VCaP (cell line): ENCODE measurements at regions not wholly inside any gene's neighbourhood (a gene's known extent, or its start where the extent isn't known, plus 50 kb on each side); places are given as distances from the start of the nearest gene placed in this dataset.

ENCODE experiments used
- H3K27ac ChIP-seq: fragments of 450-650 bp; 2 replicates; pipeline ENCODE4 v1.5.1; 2017
- TF ChIP-seq, protein P1 (sequence below): fragments of 450-650 bp; conservative IDR thresholded peaks from 2 replicates; pipeline ENCODE4 v1.5.1; 2017; ENCODE audit warnings: mild to moderate bottlenecking, moderate library complexity

DNA sequence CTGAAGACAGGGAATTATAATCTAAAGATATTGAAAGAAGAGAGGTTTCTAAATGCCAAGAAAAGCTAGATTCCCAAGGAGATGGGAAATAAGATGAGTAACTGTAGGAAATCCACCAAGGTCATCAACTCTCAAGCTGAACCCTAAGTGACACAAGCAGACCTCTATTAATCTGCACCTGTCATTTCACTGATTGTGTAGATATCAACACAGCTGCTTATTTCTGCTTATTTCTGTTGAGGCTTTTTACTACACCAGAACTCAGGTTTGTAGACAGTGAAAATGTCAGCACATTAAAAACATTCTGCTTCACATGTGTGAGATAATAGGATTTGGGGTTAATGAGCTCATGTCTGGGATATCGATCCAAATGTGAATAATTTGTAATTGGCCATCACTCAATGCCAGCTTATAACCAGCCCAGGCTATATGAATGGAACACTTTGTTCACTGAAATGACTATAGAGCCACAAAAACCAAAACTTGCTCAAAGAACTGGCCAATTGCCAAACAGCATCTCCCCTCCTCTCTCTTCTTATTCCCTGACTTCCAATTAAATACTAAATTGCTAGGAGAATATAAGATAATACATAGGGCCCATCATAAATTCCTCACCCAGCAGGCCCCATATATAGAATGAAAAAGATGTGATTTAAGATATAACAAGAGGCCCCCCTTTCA, 188.7 kb upstream of the ARID2 start:
- no peak overlapping the region for H3K27ac ChIP-seq
- TF ChIP-seq, protein P1, sequence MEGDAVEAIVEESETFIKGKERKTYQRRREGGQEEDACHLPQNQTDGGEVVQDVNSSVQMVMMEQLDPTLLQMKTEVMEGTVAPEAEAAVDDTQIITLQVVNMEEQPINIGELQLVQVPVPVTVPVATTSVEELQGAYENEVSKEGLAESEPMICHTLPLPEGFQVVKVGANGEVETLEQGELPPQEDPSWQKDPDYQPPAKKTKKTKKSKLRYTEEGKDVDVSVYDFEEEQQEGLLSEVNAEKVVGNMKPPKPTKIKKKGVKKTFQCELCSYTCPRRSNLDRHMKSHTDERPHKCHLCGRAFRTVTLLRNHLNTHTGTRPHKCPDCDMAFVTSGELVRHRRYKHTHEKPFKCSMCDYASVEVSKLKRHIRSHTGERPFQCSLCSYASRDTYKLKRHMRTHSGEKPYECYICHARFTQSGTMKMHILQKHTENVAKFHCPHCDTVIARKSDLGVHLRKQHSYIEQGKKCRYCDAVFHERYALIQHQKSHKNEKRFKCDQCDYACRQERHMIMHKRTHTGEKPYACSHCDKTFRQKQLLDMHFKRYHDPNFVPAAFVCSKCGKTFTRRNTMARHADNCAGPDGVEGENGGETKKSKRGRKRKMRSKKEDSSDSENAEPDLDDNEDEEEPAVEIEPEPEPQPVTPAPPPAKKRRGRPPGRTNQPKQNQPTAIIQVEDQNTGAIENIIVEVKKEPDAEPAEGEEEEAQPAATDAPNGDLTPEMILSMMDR: no peak

GRCh38 chr12:45543887-45544286, 185.6 kb upstream of the ARID2 start:
- H3K27ac ChIP-seq: no peak overlapping the region
- TF ChIP-seq, protein P1: peak; percentile 88

GRCh38 chr12:45546545-45546944, 183.0 kb upstream of the ARID2 start:
- H3K27ac ChIP-seq: no peak overlapping the region
- TF ChIP-seq, protein P1: no peak

GRCh38 chr12:45547132-45547531, 182.4 kb upstream of the ARID2 start:
- TF ChIP-seq, protein P1: no peak
- H3K27ac ChIP-seq: no peak overlapping the region

GRCh38 chr12:45547822-45548221, 181.7 kb upstream of the ARID2 start:
- TF ChIP-seq, protein P1: no peak
- no peak overlapping the region for H3K27ac ChIP-seq

DNA sequence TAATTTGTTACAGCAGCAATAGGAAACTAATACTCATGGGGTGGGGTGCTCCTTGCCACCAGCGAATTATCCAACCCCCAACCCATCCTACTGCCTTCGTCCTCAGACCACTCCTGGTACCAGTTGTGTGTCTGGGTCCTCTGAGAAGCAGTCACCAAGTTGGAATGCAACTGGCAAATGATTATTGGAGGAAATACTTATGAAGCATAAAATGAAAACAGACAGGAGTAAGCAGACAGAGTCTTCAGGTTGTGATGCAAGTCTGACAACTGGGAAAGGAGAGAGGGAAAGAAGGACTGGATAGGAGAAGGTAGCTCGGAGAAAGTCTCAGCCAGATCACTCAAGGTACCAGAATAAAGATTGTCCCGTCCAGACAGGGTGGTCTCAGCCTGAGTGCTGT, 181.1 kb upstream of the ARID2 start:
- TF ChIP-seq, protein P1: no peak
- no peak overlapping the region for H3K27ac ChIP-seq

DNA sequence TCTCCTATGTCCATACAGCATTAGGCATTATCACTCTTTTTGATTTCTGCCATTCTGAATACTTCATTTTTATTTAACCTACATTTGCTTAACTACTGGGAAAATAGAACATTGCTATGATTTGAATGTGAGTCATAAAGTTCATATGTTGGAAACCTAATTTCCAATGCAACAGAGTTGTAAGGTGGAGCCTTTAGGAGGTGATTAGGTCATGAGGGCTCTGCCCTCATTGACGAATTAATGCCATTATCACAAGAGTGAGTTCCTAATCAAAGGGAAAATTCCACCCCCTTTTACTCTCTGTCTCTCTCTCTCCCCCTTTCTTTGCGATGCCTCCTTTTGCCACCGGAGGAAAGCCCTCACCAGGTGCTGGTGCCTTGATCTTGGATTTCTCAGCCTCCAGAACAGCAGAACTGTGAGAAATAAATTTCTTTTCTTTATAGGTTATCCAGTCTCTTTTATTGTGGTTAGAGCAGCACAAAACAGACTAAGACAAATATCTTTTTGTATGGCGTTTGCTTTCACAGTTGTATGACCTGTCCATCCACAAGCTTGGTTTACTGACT, 180.1 kb upstream of the ARID2 start:
- TF ChIP-seq, protein P1: peak; percentile 20
- no peak overlapping the region; the same call in 1 of the 2 replicates for H3K27ac ChIP-seq
